Kidney (tissue), 13 donors: ENCODE measurements at regions not wholly inside any gene's neighbourhood (a gene's known extent, or its start where the extent isn't known, plus 50 kb on each side); places are given as distances from the start of the nearest gene placed in this dataset.

Source experiments
- DNase-seq, 5 donors: peaks; one replicate each; pipeline ENCODE4 v3.0.0-alpha.2; 2013 to 2020
- FAIRE-seq: peaks from 2 replicates; lab custom pipeline; 2012; peaks lifted over from hg19 to GRCh38; lab: Jason Lieb, UNC
- H3K27ac ChIP-seq, 2 donors: one replicate each; pipeline ENCODE4 v1.7.0; 2013; ENCODE audit warnings: low read depth in 2 of 2, low read length in 2 of 2, inconsistent platforms in 1 of 2
- H3K27me3 ChIP-seq: one replicate; pipeline ENCODE4 v1.7.1; 2013; ENCODE audit warnings: low read length, inconsistent platforms; ENCODE audit not compliant: control insufficient read depth, insufficient read depth
- H3K36me3 ChIP-seq, 3 donors: one replicate each; pipeline versions ENCODE4 v1.7.0 to v1.7.1; 2013; ENCODE audit warnings: low read length in 3 of 3, control low read depth in 1 of 3, inconsistent platforms in 1 of 3; ENCODE audit not compliant: insufficient read depth in 3 of 3, control insufficient read depth in 2 of 3
- H3K4me1 ChIP-seq, 3 donors: one replicate each; pipeline versions ENCODE4 v1.7.0 to v1.7.1; 2013; ENCODE audit warnings: low read length in 3 of 3, inconsistent platforms in 1 of 3, low read depth in 1 of 3; ENCODE audit not compliant: control insufficient read depth in 2 of 3, insufficient read depth in 2 of 3
- H3K4me3 ChIP-seq, 3 donors: one replicate each; pipeline versions ENCODE4 v1.7.0 to v1.8.1; 2013; ENCODE audit warnings: low read length in 3 of 3, control low read depth in 1 of 3, inconsistent platforms in 1 of 3
- H3K9ac ChIP-seq, 3 donors: one replicate each; pipeline versions ENCODE4 v1.7.0 to v1.7.1; 2013; ENCODE audit warnings: low read length in 3 of 3, control low read depth in 1 of 3, inconsistent platforms in 1 of 3
- H3K9me3 ChIP-seq, 3 donors: one replicate each; pipeline versions ENCODE4 v1.7.0 to v1.7.1; 2013; ENCODE audit warnings: low read length in 3 of 3, control low read depth in 1 of 3, inconsistent platforms in 1 of 3; ENCODE audit not compliant: control insufficient read depth in 2 of 3, insufficient read depth in 1 of 3
- intact Hi-C: fragments of 100-400 bp; cut with DNase I; formaldehyde crosslinking; loops from one replicate; pipeline ENCODE4 v1.11.1; 2022
- TF ChIP-seq, protein P1 (sequence below): IDR thresholded peaks from 3 replicates; pipeline ENCODE4 v1.5.1; 2012; ENCODE audit warnings: mild to moderate bottlenecking, moderate library complexity, borderline replicate concordance; ENCODE audit not compliant: insufficient read depth; ENCODE audit errors: extremely low read depth
- donor health status: control.
- donor health status: control.
- donor health status: control.
- donor health status: control.
- donor health status: control.
- donor health status: DM: yes; HTN: yes; CAD: no.
- donor health status: Normal renal cell carcinoma (clear cell type).

DNA sequence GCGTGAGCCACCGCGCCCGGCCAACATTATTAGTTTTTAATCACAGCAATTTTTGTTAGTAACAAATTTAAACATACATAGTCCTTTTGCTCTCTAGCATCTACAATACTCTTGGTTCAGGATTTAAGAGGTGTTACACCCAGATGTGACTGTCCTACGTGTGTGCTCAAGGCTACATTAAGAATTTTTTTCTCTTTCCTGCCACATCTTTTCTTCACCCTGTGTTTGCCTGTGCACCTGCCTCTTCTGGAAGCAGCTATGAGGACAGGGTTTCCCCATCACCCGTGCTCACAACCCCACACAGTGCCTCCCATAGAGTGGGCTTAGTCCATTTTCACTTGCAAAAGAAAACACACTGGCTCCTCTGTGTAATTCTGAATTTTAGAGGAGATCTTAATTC, 186.7 kb upstream of the KLF6 start:
- FAIRE-seq (no peak), DNase-seq (no peak)
- H3K4me3 ChIP-seq: no peak overlapping the region
- no peak overlapping the region for H3K27ac ChIP-seq
- H3K9ac ChIP-seq: no peak overlapping the region
- no peaks in the 10 kb centered on the region for H3K27me3 ChIP-seq
- H3K36me3 ChIP-seq: no peaks in the 10 kb centered on the region
- TF ChIP-seq, protein P1, sequence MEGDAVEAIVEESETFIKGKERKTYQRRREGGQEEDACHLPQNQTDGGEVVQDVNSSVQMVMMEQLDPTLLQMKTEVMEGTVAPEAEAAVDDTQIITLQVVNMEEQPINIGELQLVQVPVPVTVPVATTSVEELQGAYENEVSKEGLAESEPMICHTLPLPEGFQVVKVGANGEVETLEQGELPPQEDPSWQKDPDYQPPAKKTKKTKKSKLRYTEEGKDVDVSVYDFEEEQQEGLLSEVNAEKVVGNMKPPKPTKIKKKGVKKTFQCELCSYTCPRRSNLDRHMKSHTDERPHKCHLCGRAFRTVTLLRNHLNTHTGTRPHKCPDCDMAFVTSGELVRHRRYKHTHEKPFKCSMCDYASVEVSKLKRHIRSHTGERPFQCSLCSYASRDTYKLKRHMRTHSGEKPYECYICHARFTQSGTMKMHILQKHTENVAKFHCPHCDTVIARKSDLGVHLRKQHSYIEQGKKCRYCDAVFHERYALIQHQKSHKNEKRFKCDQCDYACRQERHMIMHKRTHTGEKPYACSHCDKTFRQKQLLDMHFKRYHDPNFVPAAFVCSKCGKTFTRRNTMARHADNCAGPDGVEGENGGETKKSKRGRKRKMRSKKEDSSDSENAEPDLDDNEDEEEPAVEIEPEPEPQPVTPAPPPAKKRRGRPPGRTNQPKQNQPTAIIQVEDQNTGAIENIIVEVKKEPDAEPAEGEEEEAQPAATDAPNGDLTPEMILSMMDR: no peak
- no peaks in the 10 kb centered on the region for H3K9me3 ChIP-seq
- no peaks in the 10 kb centered on the region for H3K4me1 ChIP-seq
- intact Hi-C loops: no loop called here

DNA sequence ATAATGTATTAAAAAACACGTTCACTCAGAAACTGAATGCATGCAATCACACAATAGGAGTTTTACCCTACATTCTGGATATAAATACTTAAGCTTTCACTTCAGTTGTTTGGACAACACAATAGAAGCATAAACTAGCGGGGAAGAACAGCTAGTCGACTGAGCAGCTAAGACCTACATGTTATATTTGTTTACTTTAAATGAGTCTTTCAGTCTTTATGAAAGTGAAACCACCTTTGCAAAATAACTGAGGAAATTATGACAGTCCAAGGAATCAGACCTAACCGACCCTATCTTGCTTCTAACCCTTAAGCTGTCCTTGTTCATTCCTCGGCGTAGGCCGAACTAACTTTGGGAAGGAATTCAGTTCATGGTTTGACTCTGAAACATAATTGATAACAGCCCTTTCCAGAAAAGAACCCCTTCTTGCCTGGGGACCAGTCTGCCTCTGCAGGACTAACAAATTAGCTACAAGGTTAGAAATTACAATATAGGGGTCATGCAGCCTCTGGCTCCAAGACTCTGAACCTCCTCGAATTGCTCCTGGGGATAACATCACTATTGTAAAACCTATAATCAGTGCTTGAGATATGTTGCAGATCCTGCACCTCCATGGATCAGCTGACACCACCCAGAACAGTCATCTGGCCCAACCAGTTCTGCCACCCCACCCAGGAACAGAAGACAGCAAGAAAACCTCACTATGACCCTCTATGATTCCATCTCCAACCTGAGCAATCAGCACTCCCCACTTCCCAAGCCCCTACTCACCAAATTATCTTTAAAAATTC, 185.1 kb upstream of the KLF6 start:
- Histone ChIP-seq H3K27me3 (no peaks in the 10 kb centered on the region), H3K27ac (no peak overlapping the region), H3K4me1 (no peaks in the 10 kb centered on the region), H3K9ac (no peak overlapping the region), H3K4me3 (no peak overlapping the region), H3K9me3 (no peaks in the 10 kb centered on the region), H3K36me3 (no peaks in the 10 kb centered on the region)
- FAIRE-seq: no peak
- intact Hi-C loops: no loop called here
- TF ChIP-seq, protein P1: no peak
- DNase-seq: no peak

DNA sequence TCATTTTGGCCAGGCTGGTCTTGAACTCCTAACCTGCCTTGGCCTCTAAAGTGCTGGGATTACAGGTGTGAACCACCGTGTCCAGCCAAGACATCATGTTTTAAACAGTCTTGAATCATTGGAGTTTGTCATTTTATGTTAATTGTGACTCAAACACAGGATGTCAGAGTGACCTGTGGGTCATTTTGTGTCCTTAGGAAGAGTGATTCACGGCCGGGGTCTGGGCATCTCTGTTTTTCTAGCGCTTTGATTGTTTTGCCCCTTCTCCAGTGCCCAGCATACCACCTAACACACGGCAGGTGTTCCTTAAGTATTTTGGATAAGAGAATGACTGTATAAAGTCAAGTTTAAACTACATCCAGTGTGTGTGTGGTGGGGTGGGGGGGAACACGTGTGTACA, 183.7 kb upstream of the KLF6 start:
- Histone ChIP-seq H3K4me3 (no peak overlapping the region), H3K9me3 (no peaks in the 10 kb centered on the region), H3K27ac (no peak overlapping the region), H3K27me3 (no peaks in the 10 kb centered on the region), H3K4me1 (no peaks in the 10 kb centered on the region), H3K36me3 (no peaks in the 10 kb centered on the region), H3K9ac (no peak overlapping the region)
- intact Hi-C loops: no loop called here
- FAIRE-seq (no peak), DNase-seq (no peak)
- TF ChIP-seq, protein P1: no peak
